Stimulated activated CD8-positive, alpha-beta memory T cell treated with anti-CD3 and anti-CD28 coated beads, Interleukin-7, amount 100 ng/mL, for 1 hour (primary cell): ENCODE measurements at regions not wholly inside any gene's neighbourhood (a gene's known extent, or its start where the extent isn't known, plus 50 kb on each side); places are given as distances from the start of the nearest gene placed in this dataset.

Experiments used
- DNase-seq, 2 donors: peaks; one replicate each; pipeline ENCODE4 v3.0.0-alpha.2; 2020; ENCODE audit warnings: low read depth in 2 of 2

GRCh38 chr18:11269257-11269656, 119.9 kb upstream of the PIEZO2 start:
- DNase-seq = no peak

- no peak for DNase-seq
Measured at GRCh38 chr18:11268741-11269233, 119.4 kb upstream of the PIEZO2 start.

GRCh38 chr18:11268153-11268552, 118.8 kb upstream of the PIEZO2 start:
- no peak for DNase-seq

GRCh38 chr18:11266781-11267480, 117.6 kb upstream of the PIEZO2 start:
- DNase-seq = no peak

GRCh38 chr18:11261486-11261885, 112.1 kb upstream of the PIEZO2 start:
- no peak for DNase-seq

- DNase-seq = no peak
Measured at GRCh38 chr18:11260961-11261461, 111.6 kb upstream of the PIEZO2 start.

- DNase-seq = no peak
Measured at GRCh38 chr18:11259469-11260150, 110.2 kb upstream of the PIEZO2 start.

- no peak for DNase-seq
Measured at GRCh38 chr18:11258039-11258610, 108.8 kb upstream of the PIEZO2 start.

GRCh38 chr18:11256251-11256650, 106.9 kb upstream of the PIEZO2 start:
- DNase-seq = no peak

GRCh38 chr18:11251891-11252270, 102.5 kb upstream of the PIEZO2 start:
- no peak for DNase-seq

- DNase-seq = no peak
Measured at GRCh38 chr18:11251229-11251890, 102.0 kb upstream of the PIEZO2 start.

GRCh38 chr18:11249391-11249790, 100.0 kb upstream of the PIEZO2 start:
- no peak for DNase-seq

- DNase-seq = no peak
Measured at GRCh38 chr18:11247381-11247970, 98.1 kb upstream of the PIEZO2 start.

- no peak for DNase-seq
Measured at GRCh38 chr18:11246495-11247300, 97.3 kb upstream of the PIEZO2 start.

GRCh38 chr18:11245879-11246278, 96.5 kb upstream of the PIEZO2 start:
- no peak for DNase-seq

- no peak for DNase-seq
Measured at GRCh38 chr18:11237484-11237883, 88.1 kb upstream of the PIEZO2 start.

- DNase-seq = no peak
Measured at GRCh38 chr18:11237066-11237465, 87.7 kb upstream of the PIEZO2 start.

- DNase-seq = no peak
Measured at GRCh38 chr18:11224153-11224552, 74.8 kb upstream of the PIEZO2 start.

- no peak for DNase-seq
Measured at GRCh38 chr18:11219571-11219970, 70.2 kb upstream of the PIEZO2 start.

GRCh38 chr18:11215216-11215615, 65.8 kb upstream of the PIEZO2 start:
- DNase-seq = no peak

GRCh38 chr18:11204020-11204419, 54.7 kb upstream of the PIEZO2 start:
- DNase-seq = no peak
